ENCODE measurements at regions not wholly inside any gene's neighbourhood (a gene's known extent, or its start where the extent isn't known, plus 50 kb on each side); places are given as distances from the start of the nearest gene placed in this dataset.

- TF ChIP-seq CTCF (IDR thresholded peaks at IDR 0.05), result no peak
- no peak for TF ChIP-seq EZH2 (IDR thresholded peaks at IDR 0.05; ENCODE audit: borderline replicate concordance, insufficient read depth, low read depth, low read length, poor library complexity, severe bottlenecking)
Observed at GRCh38 chr12:107856096-107856495, 81.6 kb downstream of the ASCL4 start.
